PFSK-1 (cell line): ENCODE measurements at regions not wholly inside any gene's neighbourhood (a gene's known extent, or its start where the extent isn't known, plus 50 kb on each side); places are given as distances from the start of the nearest gene placed in this dataset.

Experiments used
- FOXP2 ChIP-seq: optimal IDR thresholded peaks from 2 replicates; pipeline ENCODE3; 2011; ENCODE audit warnings: borderline replicate concordance, control low read depth, inconsistent platforms; ENCODE audit not compliant: insufficient read depth; ENCODE audit errors: extremely low read length, extremely low read depth
- POLR2AphosphoS5 ChIP-seq: IDR thresholded peaks from 2 replicates; pipeline ENCODE4 v1.6.1; 2012; ENCODE audit warnings: low read depth, mild to moderate bottlenecking, control low read depth, low read length, moderate library complexity
- SIN3A ChIP-seq: IDR thresholded peaks from 2 replicates; pipeline ENCODE4 v1.6.1; 2012; ENCODE audit warnings: mild to moderate bottlenecking, low read length, moderate library complexity, borderline replicate concordance; ENCODE audit not compliant: insufficient read depth
- TAF1 ChIP-seq: IDR thresholded peaks from 2 replicates; pipeline ENCODE4 v1.6.1; 2012; ENCODE audit warnings: low read length, control low read depth, borderline replicate concordance; ENCODE audit not compliant: insufficient read depth
- TF ChIP-seq, protein P1 (sequence below), 2 experiments: IDR thresholded peaks; 2 replicates each; pipeline versions ENCODE4 v1.6.1 to v1.8.0; 2011 to 2012; ENCODE audit warnings: low read depth in 2 of 2, low read length in 2 of 2, control low read depth in 1 of 2, inconsistent platforms in 1 of 2, mild to moderate bottlenecking in 1 of 2, moderate library complexity in 1 of 2; ENCODE audit not compliant: insufficient read depth in 1 of 2

- TF ChIP-seq SIN3A (no peak), POLR2AphosphoS5 (no peak), TAF1 (no peak), FOXP2 (no peak)
- TF ChIP-seq, protein P1, sequence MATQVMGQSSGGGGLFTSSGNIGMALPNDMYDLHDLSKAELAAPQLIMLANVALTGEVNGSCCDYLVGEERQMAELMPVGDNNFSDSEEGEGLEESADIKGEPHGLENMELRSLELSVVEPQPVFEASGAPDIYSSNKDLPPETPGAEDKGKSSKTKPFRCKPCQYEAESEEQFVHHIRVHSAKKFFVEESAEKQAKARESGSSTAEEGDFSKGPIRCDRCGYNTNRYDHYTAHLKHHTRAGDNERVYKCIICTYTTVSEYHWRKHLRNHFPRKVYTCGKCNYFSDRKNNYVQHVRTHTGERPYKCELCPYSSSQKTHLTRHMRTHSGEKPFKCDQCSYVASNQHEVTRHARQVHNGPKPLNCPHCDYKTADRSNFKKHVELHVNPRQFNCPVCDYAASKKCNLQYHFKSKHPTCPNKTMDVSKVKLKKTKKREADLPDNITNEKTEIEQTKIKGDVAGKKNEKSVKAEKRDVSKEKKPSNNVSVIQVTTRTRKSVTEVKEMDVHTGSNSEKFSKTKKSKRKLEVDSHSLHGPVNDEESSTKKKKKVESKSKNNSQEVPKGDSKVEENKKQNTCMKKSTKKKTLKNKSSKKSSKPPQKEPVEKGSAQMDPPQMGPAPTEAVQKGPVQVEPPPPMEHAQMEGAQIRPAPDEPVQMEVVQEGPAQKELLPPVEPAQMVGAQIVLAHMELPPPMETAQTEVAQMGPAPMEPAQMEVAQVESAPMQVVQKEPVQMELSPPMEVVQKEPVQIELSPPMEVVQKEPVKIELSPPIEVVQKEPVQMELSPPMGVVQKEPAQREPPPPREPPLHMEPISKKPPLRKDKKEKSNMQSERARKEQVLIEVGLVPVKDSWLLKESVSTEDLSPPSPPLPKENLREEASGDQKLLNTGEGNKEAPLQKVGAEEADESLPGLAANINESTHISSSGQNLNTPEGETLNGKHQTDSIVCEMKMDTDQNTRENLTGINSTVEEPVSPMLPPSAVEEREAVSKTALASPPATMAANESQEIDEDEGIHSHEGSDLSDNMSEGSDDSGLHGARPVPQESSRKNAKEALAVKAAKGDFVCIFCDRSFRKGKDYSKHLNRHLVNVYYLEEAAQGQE (IDR thresholded peaks at IDR 0.05; ENCODE audit: insufficient read depth in 1 of 2, low read depth in 2 of 2, low read length in 2 of 2), result no peak
These were observed 131.2 kb downstream of the RHOU start for GRCh38 chr1:228866468-228866867.

GRCh38 chr1:228867108-228867950, 132.1 kb downstream of the RHOU start:
- TF ChIP-seq POLR2AphosphoS5 (no peak), TAF1 (no peak), FOXP2 (peak; percentile 35), SIN3A (no peak)
- TF ChIP-seq, protein P1 (IDR thresholded peaks at IDR 0.05; ENCODE audit: insufficient read depth in 1 of 2, low read depth in 2 of 2, low read length in 2 of 2), result no peak

- TF ChIP-seq, protein P1 (IDR thresholded peaks at IDR 0.05; ENCODE audit: insufficient read depth in 1 of 2, low read depth in 2 of 2, low read length in 2 of 2), result no peak
- TF ChIP-seq TAF1, result no peak
These were observed 132.9 kb downstream of the RHOU start for GRCh38 chr1:228867951-228868730.

GRCh38 chr1:228868731-228869024, 133.4 kb downstream of the RHOU start:
- TF ChIP-seq SIN3A (no peak), POLR2AphosphoS5 (no peak), FOXP2 (no peak), TAF1 (no peak)
- TF ChIP-seq, protein P1 (IDR thresholded peaks at IDR 0.05; ENCODE audit: insufficient read depth in 1 of 2, low read depth in 2 of 2, low read length in 2 of 2), result no peak

DNA sequence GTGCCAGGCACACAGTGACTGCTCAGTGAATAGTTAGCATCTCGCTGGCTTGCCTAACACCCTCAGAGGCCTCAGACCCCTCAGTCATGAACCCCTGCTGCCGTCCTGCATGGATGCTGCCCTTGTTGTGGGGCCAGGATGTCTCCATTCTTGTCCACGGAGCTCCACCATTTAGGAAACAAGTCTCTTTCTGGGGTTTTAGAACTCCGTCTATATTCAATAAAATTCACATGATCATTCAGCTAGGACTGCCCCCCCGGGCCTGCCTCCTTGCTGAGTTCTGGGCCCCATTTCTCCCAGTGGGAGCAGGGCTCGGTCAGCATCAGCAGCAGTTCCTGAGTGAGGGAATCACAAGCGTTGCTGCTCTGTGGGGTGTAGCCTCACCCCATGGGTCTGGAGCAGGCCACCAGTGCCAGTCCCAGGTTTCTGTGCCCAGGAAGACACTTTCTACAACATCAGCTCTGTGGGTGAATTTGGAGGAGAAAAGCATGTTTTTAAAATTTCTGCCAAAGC, 134.1 kb downstream of the RHOU start:
- TF ChIP-seq SIN3A (no peak), FOXP2 (no peak), TAF1 (no peak), POLR2AphosphoS5 (no peak)
- TF ChIP-seq, protein P1 (IDR thresholded peaks at IDR 0.05; ENCODE audit: insufficient read depth in 1 of 2, low read depth in 2 of 2, low read length in 2 of 2), result no peak
